ENCODE measurements at regions not wholly inside any gene's neighbourhood (a gene's known extent, or its start where the extent isn't known, plus 50 kb on each side); places are given as distances from the start of the nearest gene placed in this dataset.

GRCh38 chr1:208917281-208917680, 666.2 kb upstream of the CAMK1G start:
- H3K4me1 ChIP-seq (ENCODE audit: control insufficient read depth, insufficient read depth, low read length) = no peaks in the 10 kb centered on the region
- H3K9ac ChIP-seq (ENCODE audit: low read depth, low read length) = no peak overlapping the region
- H3K27me3 ChIP-seq (ENCODE audit: control insufficient read depth, insufficient read depth, low read length) = no peaks in the 10 kb centered on the region
- H3K9me3 ChIP-seq (ENCODE audit: control insufficient read depth, insufficient read depth, low read length) = no peaks in the 10 kb centered on the region
- H3K36me3 ChIP-seq (ENCODE audit: control insufficient read depth, insufficient read depth, low read length) = no peaks in the 10 kb centered on the region
- no peak overlapping the region for H3K4me3 ChIP-seq (ENCODE audit: low read depth, low read length)

GRCh38 chr1:208917723-208918122, 665.8 kb upstream of the CAMK1G start:
- no peaks in the 10 kb centered on the region for H3K9me3 ChIP-seq (ENCODE audit: control insufficient read depth, insufficient read depth, low read length)
- no peak overlapping the region for H3K4me3 ChIP-seq (ENCODE audit: low read depth, low read length)
- H3K27me3 ChIP-seq (ENCODE audit: control insufficient read depth, insufficient read depth, low read length) = no peaks in the 10 kb centered on the region
- H3K4me1 ChIP-seq (ENCODE audit: control insufficient read depth, insufficient read depth, low read length) = no peaks in the 10 kb centered on the region
- H3K36me3 ChIP-seq (ENCODE audit: control insufficient read depth, insufficient read depth, low read length) = no peaks in the 10 kb centered on the region
- H3K9ac ChIP-seq (ENCODE audit: low read depth, low read length) = no peak overlapping the region

GRCh38 chr1:208918160-208918559, 665.4 kb upstream of the CAMK1G start:
- H3K36me3 ChIP-seq (ENCODE audit: control insufficient read depth, insufficient read depth, low read length) = no peaks in the 10 kb centered on the region
- H3K4me1 ChIP-seq (ENCODE audit: control insufficient read depth, insufficient read depth, low read length) = no peaks in the 10 kb centered on the region
- no peak overlapping the region for H3K9ac ChIP-seq (ENCODE audit: low read depth, low read length)
- H3K4me3 ChIP-seq (ENCODE audit: low read depth, low read length) = no peak overlapping the region
- no peaks in the 10 kb centered on the region for H3K27me3 ChIP-seq (ENCODE audit: control insufficient read depth, insufficient read depth, low read length)
- no peaks in the 10 kb centered on the region for H3K9me3 ChIP-seq (ENCODE audit: control insufficient read depth, insufficient read depth, low read length)

GRCh38 chr1:208919371-208919770, 664.1 kb upstream of the CAMK1G start:
- no peak overlapping the region for H3K9ac ChIP-seq (ENCODE audit: low read depth, low read length)

GRCh38 chr1:208921259-208921658, 662.3 kb upstream of the CAMK1G start:
- no peak overlapping the region for H3K9ac ChIP-seq (ENCODE audit: low read depth, low read length)
- H3K4me3 ChIP-seq (ENCODE audit: low read depth, low read length) = no peak overlapping the region
- no peaks in the 10 kb centered on the region for H3K4me1 ChIP-seq (ENCODE audit: control insufficient read depth, insufficient read depth, low read length)
- no peaks in the 10 kb centered on the region for H3K27me3 ChIP-seq (ENCODE audit: control insufficient read depth, insufficient read depth, low read length)
- no peaks in the 10 kb centered on the region for H3K9me3 ChIP-seq (ENCODE audit: control insufficient read depth, insufficient read depth, low read length)
- H3K36me3 ChIP-seq (ENCODE audit: control insufficient read depth, insufficient read depth, low read length) = no peaks in the 10 kb centered on the region

More at GRCh38 chr1:208919371-208919770, 664.1 kb upstream of the CAMK1G start:
- Histone ChIP-seq H3K9me3 (ENCODE audit: control insufficient read depth, insufficient read depth, low read length) (no peaks in the 10 kb centered on the region), H3K4me1 (ENCODE audit: control insufficient read depth, insufficient read depth, low read length) (no peaks in the 10 kb centered on the region), H3K4me3 (ENCODE audit: low read depth, low read length) (no peak overlapping the region), H3K36me3 (ENCODE audit: control insufficient read depth, insufficient read depth, low read length) (no peaks in the 10 kb centered on the region), H3K27me3 (ENCODE audit: control insufficient read depth, insufficient read depth, low read length) (no peaks in the 10 kb centered on the region)

- Histone ChIP-seq H3K36me3 (ENCODE audit: control insufficient read depth, insufficient read depth, low read length) (no peaks in the 10 kb centered on the region), H3K4me3 (ENCODE audit: low read depth, low read length) (no peak overlapping the region), H3K9me3 (ENCODE audit: control insufficient read depth, insufficient read depth, low read length) (no peaks in the 10 kb centered on the region), H3K27me3 (ENCODE audit: control insufficient read depth, insufficient read depth, low read length) (no peaks in the 10 kb centered on the region), H3K9ac (ENCODE audit: low read depth, low read length) (no peak overlapping the region), H3K4me1 (ENCODE audit: control insufficient read depth, insufficient read depth, low read length) (no peaks in the 10 kb centered on the region)
Measured at GRCh38 chr1:208923456-208923855, 660.1 kb upstream of the CAMK1G start.

GRCh38 chr1:208923946-208924720, 659.4 kb upstream of the CAMK1G start:
- Histone ChIP-seq H3K4me1 (ENCODE audit: control insufficient read depth, insufficient read depth, low read length) (no peaks in the 10 kb centered on the region), H3K9ac (ENCODE audit: low read depth, low read length) (no peak overlapping the region), H3K36me3 (ENCODE audit: control insufficient read depth, insufficient read depth, low read length) (no peaks in the 10 kb centered on the region), H3K9me3 (ENCODE audit: control insufficient read depth, insufficient read depth, low read length) (no peaks in the 10 kb centered on the region), H3K27me3 (ENCODE audit: control insufficient read depth, insufficient read depth, low read length) (no peaks in the 10 kb centered on the region), H3K4me3 (ENCODE audit: low read depth, low read length) (no peak overlapping the region)

- no peaks in the 10 kb centered on the region for H3K4me1 ChIP-seq (ENCODE audit: control insufficient read depth, insufficient read depth, low read length)
- H3K9ac ChIP-seq (ENCODE audit: low read depth, low read length) = no peak overlapping the region
- H3K27me3 ChIP-seq (ENCODE audit: control insufficient read depth, insufficient read depth, low read length) = no peaks in the 10 kb centered on the region
- no peaks in the 10 kb centered on the region for H3K36me3 ChIP-seq (ENCODE audit: control insufficient read depth, insufficient read depth, low read length)
- no peak overlapping the region for H3K4me3 ChIP-seq (ENCODE audit: low read depth, low read length)
- no peaks in the 10 kb centered on the region for H3K9me3 ChIP-seq (ENCODE audit: control insufficient read depth, insufficient read depth, low read length)
Measured at GRCh38 chr1:208924928-208925327, 658.6 kb upstream of the CAMK1G start.

- Histone ChIP-seq H3K36me3 (ENCODE audit: control insufficient read depth, insufficient read depth, low read length) (no peaks in the 10 kb centered on the region), H3K9ac (ENCODE audit: low read depth, low read length) (no peak overlapping the region), H3K27me3 (ENCODE audit: control insufficient read depth, insufficient read depth, low read length) (no peaks in the 10 kb centered on the region), H3K4me3 (ENCODE audit: low read depth, low read length) (no peak overlapping the region), H3K9me3 (ENCODE audit: control insufficient read depth, insufficient read depth, low read length) (no peaks in the 10 kb centered on the region), H3K4me1 (ENCODE audit: control insufficient read depth, insufficient read depth, low read length) (no peaks in the 10 kb centered on the region)
Measured at GRCh38 chr1:208928349-208929010, 655.0 kb upstream of the CAMK1G start.

GRCh38 chr1:208929575-208929974, 653.9 kb upstream of the CAMK1G start:
- no peaks in the 10 kb centered on the region for H3K9me3 ChIP-seq (ENCODE audit: control insufficient read depth, insufficient read depth, low read length)
- H3K36me3 ChIP-seq (ENCODE audit: control insufficient read depth, insufficient read depth, low read length) = no peaks in the 10 kb centered on the region
- no peak overlapping the region for H3K4me3 ChIP-seq (ENCODE audit: low read depth, low read length)
- no peaks in the 10 kb centered on the region for H3K4me1 ChIP-seq (ENCODE audit: control insufficient read depth, insufficient read depth, low read length)
- no peak overlapping the region for H3K9ac ChIP-seq (ENCODE audit: low read depth, low read length)
- no peaks in the 10 kb centered on the region for H3K27me3 ChIP-seq (ENCODE audit: control insufficient read depth, insufficient read depth, low read length)

GRCh38 chr1:208931936-208932335, 651.6 kb upstream of the CAMK1G start:
- H3K27me3 ChIP-seq (ENCODE audit: control insufficient read depth, insufficient read depth, low read length) = no peaks in the 10 kb centered on the region
- no peaks in the 10 kb centered on the region for H3K36me3 ChIP-seq (ENCODE audit: control insufficient read depth, insufficient read depth, low read length)
- no peaks in the 10 kb centered on the region for H3K9me3 ChIP-seq (ENCODE audit: control insufficient read depth, insufficient read depth, low read length)
- no peak overlapping the region for H3K4me3 ChIP-seq (ENCODE audit: low read depth, low read length)
- H3K4me1 ChIP-seq (ENCODE audit: control insufficient read depth, insufficient read depth, low read length) = no peaks in the 10 kb centered on the region
- no peak overlapping the region for H3K9ac ChIP-seq (ENCODE audit: low read depth, low read length)

GRCh38 chr1:208933984-208934525, 649.5 kb upstream of the CAMK1G start:
- Histone ChIP-seq H3K36me3 (ENCODE audit: control insufficient read depth, insufficient read depth, low read length) (no peaks in the 10 kb centered on the region), H3K9ac (ENCODE audit: low read depth, low read length) (no peak overlapping the region), H3K27me3 (ENCODE audit: control insufficient read depth, insufficient read depth, low read length) (no peaks in the 10 kb centered on the region), H3K4me1 (ENCODE audit: control insufficient read depth, insufficient read depth, low read length) (no peaks in the 10 kb centered on the region), H3K4me3 (ENCODE audit: low read depth, low read length) (no peak overlapping the region), H3K9me3 (ENCODE audit: control insufficient read depth, insufficient read depth, low read length) (no peaks in the 10 kb centered on the region)
